ENCODE measurements at regions not wholly inside any gene's neighbourhood (a gene's known extent, or its start where the extent isn't known, plus 50 kb on each side); places are given as distances from the start of the nearest gene placed in this dataset.

DNA sequence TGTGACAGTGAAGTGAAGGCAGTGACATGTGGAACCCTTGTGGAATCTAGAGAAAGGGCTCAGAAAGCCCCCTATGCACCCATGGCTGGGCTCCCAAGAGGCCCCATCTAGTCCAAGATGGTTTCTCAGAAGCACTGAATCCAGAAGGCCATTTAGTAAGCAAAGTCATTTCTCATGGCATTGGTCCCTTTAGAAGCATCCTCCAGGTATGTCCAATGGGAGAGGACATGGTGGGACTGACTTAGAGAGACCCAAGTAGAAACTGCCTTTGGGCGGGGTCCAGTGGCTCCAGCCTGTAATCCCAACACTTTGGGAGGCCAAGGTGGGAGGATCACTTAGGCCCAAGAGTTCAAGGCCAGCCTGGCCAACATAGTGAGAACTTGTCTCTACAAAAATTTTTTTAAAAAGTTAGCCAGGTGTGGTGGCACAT lies 72.5 kb upstream of the RMDN2 start:
- Histone ChIP-seq H3K9ac (ENCODE audit: low read depth, low read length) (no peak overlapping the region), H3K4me1 (ENCODE audit: insufficient read depth, low read length) (no peaks in the 10 kb centered on the region), H3K27me3 (ENCODE audit: insufficient read depth, low read length, poor library complexity) (peaks cover 13% of the 10 kb centered on the region), H3K27ac (ENCODE audit: low read length) (no peak overlapping the region), H3K79me2 (ENCODE audit: insufficient read depth, low read length) (no peaks in the 10 kb centered on the region), H4K20me1 (ENCODE audit: insufficient read depth, low read length) (no peaks in the 10 kb centered on the region), H3K4me2 (ENCODE audit: insufficient read depth, low read length) (no peak overlapping the region), H2AFZ (ENCODE audit: low read depth, low read length) (no peak overlapping the region), H3K36me3 (ENCODE audit: insufficient read depth, low read length) (no peaks in the 10 kb centered on the region), H3K9me3 (ENCODE audit: insufficient read depth, low read length, severe bottlenecking) (no peaks in the 10 kb centered on the region), H3K4me3 (ENCODE audit: low read depth in 1 of 2, low read length in 2 of 2) (no peak overlapping the region)
- TF ChIP-seq EZH2 (IDR thresholded peaks at IDR 0.05; ENCODE audit: borderline replicate concordance, low read depth, low read length, severe bottlenecking), result no peak
- TF ChIP-seq, protein P1, sequence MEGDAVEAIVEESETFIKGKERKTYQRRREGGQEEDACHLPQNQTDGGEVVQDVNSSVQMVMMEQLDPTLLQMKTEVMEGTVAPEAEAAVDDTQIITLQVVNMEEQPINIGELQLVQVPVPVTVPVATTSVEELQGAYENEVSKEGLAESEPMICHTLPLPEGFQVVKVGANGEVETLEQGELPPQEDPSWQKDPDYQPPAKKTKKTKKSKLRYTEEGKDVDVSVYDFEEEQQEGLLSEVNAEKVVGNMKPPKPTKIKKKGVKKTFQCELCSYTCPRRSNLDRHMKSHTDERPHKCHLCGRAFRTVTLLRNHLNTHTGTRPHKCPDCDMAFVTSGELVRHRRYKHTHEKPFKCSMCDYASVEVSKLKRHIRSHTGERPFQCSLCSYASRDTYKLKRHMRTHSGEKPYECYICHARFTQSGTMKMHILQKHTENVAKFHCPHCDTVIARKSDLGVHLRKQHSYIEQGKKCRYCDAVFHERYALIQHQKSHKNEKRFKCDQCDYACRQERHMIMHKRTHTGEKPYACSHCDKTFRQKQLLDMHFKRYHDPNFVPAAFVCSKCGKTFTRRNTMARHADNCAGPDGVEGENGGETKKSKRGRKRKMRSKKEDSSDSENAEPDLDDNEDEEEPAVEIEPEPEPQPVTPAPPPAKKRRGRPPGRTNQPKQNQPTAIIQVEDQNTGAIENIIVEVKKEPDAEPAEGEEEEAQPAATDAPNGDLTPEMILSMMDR (IDR thresholded peaks at IDR 0.05; ENCODE audit: borderline replicate concordance, extremely low read depth, low read length, poor library complexity, severe bottlenecking), result no peak
- no peak for ATAC-seq (ENCODE audit: insufficient read depth, low read depth)
- no peak for DNase-seq

DNA sequence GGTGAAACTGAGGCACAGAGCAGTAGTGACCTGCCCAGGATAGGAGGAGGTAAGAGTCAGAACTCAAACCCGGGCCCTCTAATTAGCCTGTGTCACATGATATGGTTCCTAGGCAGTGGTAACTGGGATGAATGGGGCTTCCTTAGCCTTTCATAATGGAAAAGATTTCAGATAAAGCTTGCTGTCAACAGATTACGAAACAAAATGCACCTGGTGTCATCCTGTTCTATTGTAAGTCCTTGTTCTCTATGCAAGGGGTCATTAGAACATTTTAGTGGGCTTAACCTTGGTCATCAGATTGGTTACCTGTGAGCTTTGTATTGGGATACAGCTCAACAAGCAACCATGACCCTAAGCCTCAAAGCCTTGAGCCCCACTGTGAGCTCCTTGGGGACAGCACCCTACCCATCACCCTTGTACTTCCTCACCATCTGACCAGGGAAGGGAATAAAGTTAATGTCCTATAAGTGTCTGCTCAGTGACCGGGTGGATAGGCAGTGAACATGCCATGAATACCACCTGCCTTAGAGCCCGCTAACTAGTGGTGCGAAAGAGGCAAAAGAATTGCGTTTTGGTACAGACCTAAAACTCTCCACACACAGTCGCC lies 70.3 kb upstream of the RMDN2 start:
- Histone ChIP-seq H4K20me1 (ENCODE audit: insufficient read depth, low read length) (no peaks in the 10 kb centered on the region), H3K27me3 (ENCODE audit: insufficient read depth, low read length, poor library complexity) (peaks cover 8% of the 10 kb centered on the region), H3K9ac (ENCODE audit: low read depth, low read length) (no peak overlapping the region), H3K4me1 (ENCODE audit: insufficient read depth, low read length) (no peaks in the 10 kb centered on the region), H3K27ac (ENCODE audit: low read length) (no peak overlapping the region), H3K9me3 (ENCODE audit: insufficient read depth, low read length, severe bottlenecking) (no peaks in the 10 kb centered on the region), H3K79me2 (ENCODE audit: insufficient read depth, low read length) (no peaks in the 10 kb centered on the region), H3K4me3 (ENCODE audit: low read depth in 1 of 2, low read length in 2 of 2) (no peak overlapping the region), H3K36me3 (ENCODE audit: insufficient read depth, low read length) (no peaks in the 10 kb centered on the region), H3K4me2 (ENCODE audit: insufficient read depth, low read length) (no peak overlapping the region), H2AFZ (ENCODE audit: low read depth, low read length) (no peak overlapping the region)
- ATAC-seq (ENCODE audit: insufficient read depth, low read depth) (no peak), DNase-seq (no peak)
- TF ChIP-seq, protein P1 (IDR thresholded peaks at IDR 0.05; ENCODE audit: borderline replicate concordance, extremely low read depth, low read length, poor library complexity, severe bottlenecking), result no peak
- TF ChIP-seq EZH2 (IDR thresholded peaks at IDR 0.05; ENCODE audit: borderline replicate concordance, low read depth, low read length, severe bottlenecking), result no peak

DNA sequence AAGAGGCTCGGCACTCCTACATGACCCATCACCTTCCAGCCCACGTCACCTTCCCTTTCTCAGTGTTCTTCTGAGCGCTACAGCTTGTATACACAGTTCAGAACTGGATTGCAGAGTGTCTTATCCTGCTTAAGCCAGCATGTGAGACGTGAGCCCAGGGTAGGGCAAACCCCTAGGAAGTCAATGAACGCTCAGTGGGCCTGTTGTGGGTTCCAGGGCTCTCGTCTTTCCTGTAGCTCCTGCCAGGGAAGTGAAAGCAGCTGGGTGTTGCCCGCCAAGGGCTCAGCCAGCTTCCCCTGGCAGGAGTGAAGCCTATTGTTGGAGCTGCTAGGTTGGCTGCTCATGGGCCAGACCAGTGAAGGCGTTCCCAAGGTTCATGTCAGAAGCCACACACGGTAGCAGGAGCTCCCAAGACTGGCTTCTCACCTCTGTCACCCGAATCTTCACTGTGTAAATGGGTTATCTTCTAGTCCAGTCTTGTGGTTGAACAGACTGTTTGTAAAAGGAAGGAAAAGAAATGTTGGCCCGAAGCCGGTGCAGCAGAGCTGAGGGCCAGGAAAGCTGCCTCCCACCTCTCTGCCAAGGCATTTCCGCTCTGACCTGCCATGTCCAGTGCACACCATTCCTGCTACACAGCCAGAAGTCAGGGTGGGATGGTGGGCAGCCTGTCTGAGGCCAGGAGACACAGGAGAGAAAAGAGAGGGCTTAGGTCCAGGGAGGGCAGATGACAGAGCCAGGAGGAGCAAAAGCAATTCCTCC lies 69.6 kb upstream of the RMDN2 start:
- TF ChIP-seq, protein P1 (IDR thresholded peaks at IDR 0.05; ENCODE audit: borderline replicate concordance, extremely low read depth, low read length, poor library complexity, severe bottlenecking), result no peak
- no peak for TF ChIP-seq EZH2 (IDR thresholded peaks at IDR 0.05; ENCODE audit: borderline replicate concordance, low read depth, low read length, severe bottlenecking)
- no peak overlapping the region for H3K27ac ChIP-seq (ENCODE audit: low read length)
- no peaks in the 10 kb centered on the region for H4K20me1 ChIP-seq (ENCODE audit: insufficient read depth, low read length)
- no peaks in the 10 kb centered on the region for H3K79me2 ChIP-seq (ENCODE audit: insufficient read depth, low read length)
- no peak overlapping the region for H3K9ac ChIP-seq (ENCODE audit: low read depth, low read length)
- H3K36me3 ChIP-seq (ENCODE audit: insufficient read depth, low read length), result no peaks in the 10 kb centered on the region
- no peak for DNase-seq
- ATAC-seq (ENCODE audit: insufficient read depth, low read depth), result no peak
- H3K4me2 ChIP-seq (ENCODE audit: insufficient read depth, low read length), result no peak overlapping the region
- no peaks in the 10 kb centered on the region for H3K4me1 ChIP-seq (ENCODE audit: insufficient read depth, low read length)
- no peaks in the 10 kb centered on the region for H3K9me3 ChIP-seq (ENCODE audit: insufficient read depth, low read length, severe bottlenecking)
- no peak overlapping the region for H2AFZ ChIP-seq (ENCODE audit: low read depth, low read length)
- no peak overlapping the region for H3K4me3 ChIP-seq (ENCODE audit: low read depth in 1 of 2, low read length in 2 of 2)
- H3K27me3 ChIP-seq (ENCODE audit: insufficient read depth, low read length, poor library complexity), result peaks cover 8% of the 10 kb centered on the region

Data from DND-41 (cell line).